BE2C (cell line): ENCODE measurements at regions not wholly inside any gene's neighbourhood (a gene's known extent, or its start where the extent isn't known, plus 50 kb on each side); places are given as distances from the start of the nearest gene placed in this dataset.
A peak's percentile ranks its signal among the peaks of the same experiment; 100 is the strongest.

Experiments used
- DNase-seq: peaks from one replicate; pipeline ENCODE4 v3.0.0-alpha.2; 2020
- H3K27me3 ChIP-seq: fragments of 250-450 bp; sonication (Bioruptor Pico); 2 replicates; pipeline ENCODE4 v1.5.1; 2020; ENCODE audit warnings: mild to moderate bottlenecking
- H3K36me3 ChIP-seq: fragments of 250-450 bp; sonication (Bioruptor Pico); 2 replicates; pipeline ENCODE4 v1.5.1; 2020; ENCODE audit warnings: mild to moderate bottlenecking
- H3K4me1 ChIP-seq: fragments of 250-450 bp; sonication (Bioruptor Pico); 2 replicates; pipeline ENCODE4 v1.5.1; 2020
- H3K4me3 ChIP-seq: 2 replicates; pipeline ENCODE4 v1.5.1; 2011; ENCODE audit warnings: low read depth, low read length
- H3K9me3 ChIP-seq: fragments of 250-450 bp; sonication (Bioruptor Pico); 2 replicates; pipeline ENCODE4 v1.5.1; 2020
- TF ChIP-seq, protein P1 (sequence below): IDR thresholded peaks from 2 replicates; pipeline ENCODE4 v1.5.1; 2012; ENCODE audit warnings: mild to moderate bottlenecking, low read depth, low read length

DNA sequence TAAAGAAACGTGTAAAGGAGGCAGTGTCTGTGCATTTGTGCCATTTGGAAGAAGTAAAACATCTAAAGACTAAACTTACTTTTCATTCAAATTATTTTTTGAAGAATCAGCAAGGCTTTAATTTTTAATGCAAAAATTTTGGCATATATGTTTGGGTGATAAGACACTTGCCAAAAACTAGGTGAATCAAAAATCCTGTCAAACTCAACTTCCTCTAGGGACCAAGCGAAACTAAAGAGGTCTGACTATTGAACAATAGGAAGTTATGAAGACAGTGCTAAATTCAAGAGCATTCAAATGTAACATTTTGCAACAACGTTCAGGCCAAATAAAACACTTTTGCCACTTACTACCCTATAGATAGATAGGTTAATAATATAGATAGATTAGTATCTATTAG, 306.1 kb downstream of the NOL4 start:
- H3K36me3 ChIP-seq: no peaks in the 10 kb centered on the region
- H3K9me3 ChIP-seq: no peaks in the 10 kb centered on the region
- H3K4me1 ChIP-seq: peaks cover 3% of the 10 kb centered on the region; the same call in 1 of the 2 replicates
- H3K27me3 ChIP-seq: no peaks in the 10 kb centered on the region
- no peak for DNase-seq
- TF ChIP-seq, protein P1, sequence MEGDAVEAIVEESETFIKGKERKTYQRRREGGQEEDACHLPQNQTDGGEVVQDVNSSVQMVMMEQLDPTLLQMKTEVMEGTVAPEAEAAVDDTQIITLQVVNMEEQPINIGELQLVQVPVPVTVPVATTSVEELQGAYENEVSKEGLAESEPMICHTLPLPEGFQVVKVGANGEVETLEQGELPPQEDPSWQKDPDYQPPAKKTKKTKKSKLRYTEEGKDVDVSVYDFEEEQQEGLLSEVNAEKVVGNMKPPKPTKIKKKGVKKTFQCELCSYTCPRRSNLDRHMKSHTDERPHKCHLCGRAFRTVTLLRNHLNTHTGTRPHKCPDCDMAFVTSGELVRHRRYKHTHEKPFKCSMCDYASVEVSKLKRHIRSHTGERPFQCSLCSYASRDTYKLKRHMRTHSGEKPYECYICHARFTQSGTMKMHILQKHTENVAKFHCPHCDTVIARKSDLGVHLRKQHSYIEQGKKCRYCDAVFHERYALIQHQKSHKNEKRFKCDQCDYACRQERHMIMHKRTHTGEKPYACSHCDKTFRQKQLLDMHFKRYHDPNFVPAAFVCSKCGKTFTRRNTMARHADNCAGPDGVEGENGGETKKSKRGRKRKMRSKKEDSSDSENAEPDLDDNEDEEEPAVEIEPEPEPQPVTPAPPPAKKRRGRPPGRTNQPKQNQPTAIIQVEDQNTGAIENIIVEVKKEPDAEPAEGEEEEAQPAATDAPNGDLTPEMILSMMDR: no peak
- H3K4me3 ChIP-seq: no peak overlapping the region

DNA sequence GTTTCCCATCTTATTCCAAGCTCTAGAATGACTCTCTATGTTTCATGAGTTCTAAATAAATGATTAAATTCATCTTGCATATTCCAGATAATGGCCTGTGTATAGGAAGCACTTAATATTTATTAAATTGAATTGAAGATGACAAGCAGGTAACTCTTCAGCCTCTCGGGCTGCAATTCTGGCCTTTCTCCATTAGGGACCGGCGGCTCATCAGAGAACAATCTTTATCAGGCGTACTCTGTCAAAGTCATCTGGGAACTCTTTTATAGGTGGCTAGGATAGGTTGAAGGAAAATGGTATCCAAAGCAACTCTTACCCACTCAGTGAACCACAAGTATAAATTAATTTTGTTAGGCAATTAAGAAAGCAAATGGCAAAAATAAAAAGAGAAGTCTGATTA, 308.5 kb downstream of the NOL4 start:
- no peaks in the 10 kb centered on the region for H3K4me1 ChIP-seq
- H3K36me3 ChIP-seq: no peaks in the 10 kb centered on the region
- H3K27me3 ChIP-seq: no peaks in the 10 kb centered on the region
- no peak overlapping the region for H3K4me3 ChIP-seq
- no peaks in the 10 kb centered on the region for H3K9me3 ChIP-seq
- DNase-seq: peak; percentile 29
- TF ChIP-seq, protein P1: peak; percentile 38

DNA sequence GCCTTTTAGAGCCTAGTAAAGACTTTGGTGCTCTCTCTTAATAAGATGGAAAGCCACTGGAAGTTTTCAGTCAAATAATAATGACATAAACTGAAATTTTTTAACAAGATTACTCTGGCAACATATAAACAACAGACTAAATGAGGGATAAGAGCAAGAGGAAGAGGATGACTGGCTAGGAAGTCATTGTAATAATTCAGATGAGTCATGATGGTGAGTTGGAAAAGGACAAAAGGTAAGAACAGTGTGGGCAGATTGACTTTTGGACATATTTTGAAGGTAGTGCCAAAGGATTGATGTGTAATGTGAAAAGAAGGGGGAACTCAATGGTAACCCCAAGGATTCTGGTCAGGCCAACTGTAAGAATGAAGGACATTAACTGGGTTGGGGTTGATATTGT, 310.3 kb downstream of the NOL4 start:
- no peaks in the 10 kb centered on the region for H3K9me3 ChIP-seq
- no peaks in the 10 kb centered on the region for H3K36me3 ChIP-seq
- DNase-seq: no peak
- H3K4me1 ChIP-seq: no peaks in the 10 kb centered on the region
- TF ChIP-seq, protein P1: no peak
- H3K27me3 ChIP-seq: no peaks in the 10 kb centered on the region
- H3K4me3 ChIP-seq: no peak overlapping the region

DNA sequence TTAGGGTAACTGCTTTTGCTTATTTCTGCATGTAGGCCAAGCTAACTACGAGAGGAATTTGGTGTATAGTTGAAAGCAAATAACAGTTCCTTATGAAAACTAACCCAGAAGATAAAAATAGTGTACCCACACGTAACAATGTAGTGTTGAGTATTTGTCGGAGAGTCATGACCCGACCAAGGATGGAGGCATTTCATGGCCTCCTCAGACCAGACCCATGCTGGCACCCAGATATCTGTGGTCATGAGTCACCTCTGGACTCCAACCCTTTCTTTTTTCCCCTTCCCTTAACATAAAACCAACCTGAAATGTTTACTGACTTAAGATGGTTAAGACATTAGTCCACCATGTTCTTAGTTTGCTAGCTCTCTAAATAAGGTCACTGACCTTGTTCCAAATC, 318.7 kb downstream of the NOL4 start:
- H3K9me3 ChIP-seq: no peaks in the 10 kb centered on the region

DNA sequence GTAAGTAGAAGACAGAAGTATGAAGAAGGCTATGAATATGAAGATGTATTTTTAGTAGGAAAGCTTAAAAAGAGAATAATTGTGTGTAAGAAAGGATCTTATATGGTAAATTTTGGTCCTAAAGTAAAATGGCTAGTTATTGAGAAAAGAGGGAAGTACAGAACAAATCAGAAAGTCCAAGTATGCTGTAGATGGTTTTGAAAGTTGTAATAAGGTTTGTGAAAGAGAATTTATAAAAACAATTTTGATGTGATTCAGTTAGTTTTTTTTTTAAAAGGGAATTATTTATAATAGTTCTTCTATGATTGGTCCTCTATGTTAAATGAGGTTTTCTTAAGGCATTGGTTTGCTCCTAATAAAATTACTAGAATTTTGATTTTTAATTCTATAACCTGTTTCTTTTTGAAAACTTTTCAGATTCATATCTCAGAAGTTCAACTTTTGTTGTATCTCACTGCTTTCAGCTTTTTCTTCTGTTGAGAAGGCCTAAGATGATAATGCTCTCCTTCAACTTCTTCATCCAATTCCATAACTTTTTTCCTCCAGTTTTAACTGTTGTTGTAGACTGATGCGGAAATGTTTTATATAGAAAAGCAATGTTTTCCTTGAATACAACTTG, 322.7 kb downstream of the NOL4 start:
- Histone ChIP-seq H3K4me1 (no peaks in the 10 kb centered on the region), H3K36me3 (no peaks in the 10 kb centered on the region), H3K27me3 (no peaks in the 10 kb centered on the region), H3K9me3 (no peaks in the 10 kb centered on the region), H3K4me3 (no peak overlapping the region)
- TF ChIP-seq, protein P1: no peak
- DNase-seq: no peak

More for the DNA sequence above, 318.7 kb downstream of the NOL4 start:
- no peak for DNase-seq
- Histone ChIP-seq H3K4me3 (no peak overlapping the region), H3K36me3 (no peaks in the 10 kb centered on the region), H3K4me1 (no peaks in the 10 kb centered on the region), H3K27me3 (no peaks in the 10 kb centered on the region)
- TF ChIP-seq, protein P1: no peak

DNA sequence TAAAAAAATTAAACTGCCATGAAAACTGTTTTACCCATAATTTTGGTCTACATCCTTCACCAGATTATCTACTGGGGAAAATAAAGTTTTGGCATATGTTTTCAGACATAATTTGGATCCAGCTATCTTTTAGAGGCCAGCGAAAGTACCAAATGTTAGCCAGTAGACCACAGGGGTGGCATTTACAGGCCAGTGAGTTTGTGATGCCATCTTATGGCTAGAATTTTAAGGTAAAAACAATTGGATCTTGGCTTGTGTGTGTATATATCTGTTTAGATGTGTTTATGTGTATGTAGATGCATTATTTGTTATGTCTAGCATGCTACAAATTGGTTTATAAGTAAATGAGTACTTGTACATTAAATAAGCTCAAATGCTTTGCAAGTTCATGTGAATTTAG, 322.6 kb downstream of the ASXL3 start:
- TF ChIP-seq, protein P1: no peak
- Histone ChIP-seq H3K4me1 (no peaks in the 10 kb centered on the region), H3K9me3 (no peaks in the 10 kb centered on the region), H3K27me3 (no peaks in the 10 kb centered on the region), H3K36me3 (no peaks in the 10 kb centered on the region), H3K4me3 (no peak overlapping the region)
- no peak for DNase-seq
